ENCODE measurements at regions not wholly inside any gene's neighbourhood (a gene's known extent, or its start where the extent isn't known, plus 50 kb on each side); places are given as distances from the start of the nearest gene placed in this dataset.

DNA sequence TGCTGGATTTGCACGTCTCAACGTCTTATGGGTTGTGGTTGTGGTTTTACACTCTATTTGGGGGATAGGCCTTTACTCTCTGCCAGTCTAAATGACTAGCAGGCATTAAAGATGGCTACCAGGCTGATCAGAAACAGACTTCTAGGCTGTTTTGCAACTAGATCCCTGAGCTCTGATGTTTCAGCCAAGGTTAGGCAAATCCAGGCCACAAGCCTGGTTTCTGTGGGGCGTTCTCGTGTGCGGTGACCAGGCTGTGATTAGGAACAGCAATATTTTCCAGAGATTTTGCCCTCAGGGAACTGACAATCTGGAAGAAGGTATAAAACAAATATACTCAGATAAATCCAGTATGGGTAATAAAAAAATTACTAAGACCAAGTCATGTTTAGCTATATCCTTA is 502.4 kb downstream of the INSC start:
- TF ChIP-seq, protein P1, sequence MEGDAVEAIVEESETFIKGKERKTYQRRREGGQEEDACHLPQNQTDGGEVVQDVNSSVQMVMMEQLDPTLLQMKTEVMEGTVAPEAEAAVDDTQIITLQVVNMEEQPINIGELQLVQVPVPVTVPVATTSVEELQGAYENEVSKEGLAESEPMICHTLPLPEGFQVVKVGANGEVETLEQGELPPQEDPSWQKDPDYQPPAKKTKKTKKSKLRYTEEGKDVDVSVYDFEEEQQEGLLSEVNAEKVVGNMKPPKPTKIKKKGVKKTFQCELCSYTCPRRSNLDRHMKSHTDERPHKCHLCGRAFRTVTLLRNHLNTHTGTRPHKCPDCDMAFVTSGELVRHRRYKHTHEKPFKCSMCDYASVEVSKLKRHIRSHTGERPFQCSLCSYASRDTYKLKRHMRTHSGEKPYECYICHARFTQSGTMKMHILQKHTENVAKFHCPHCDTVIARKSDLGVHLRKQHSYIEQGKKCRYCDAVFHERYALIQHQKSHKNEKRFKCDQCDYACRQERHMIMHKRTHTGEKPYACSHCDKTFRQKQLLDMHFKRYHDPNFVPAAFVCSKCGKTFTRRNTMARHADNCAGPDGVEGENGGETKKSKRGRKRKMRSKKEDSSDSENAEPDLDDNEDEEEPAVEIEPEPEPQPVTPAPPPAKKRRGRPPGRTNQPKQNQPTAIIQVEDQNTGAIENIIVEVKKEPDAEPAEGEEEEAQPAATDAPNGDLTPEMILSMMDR (IDR thresholded peaks at IDR 0.05; ENCODE audit: extremely low read depth, insufficient read depth, missing control alignments): no peak
- DNase-seq (ENCODE audit: low spot score): no peak
- in situ Hi-C loops (cut with MboI; ENCODE audit: low pct_unique_long_range_greater_than_20kb, low sequenced_read_pairs, unreplicated experiment): no loop called here

DNA sequence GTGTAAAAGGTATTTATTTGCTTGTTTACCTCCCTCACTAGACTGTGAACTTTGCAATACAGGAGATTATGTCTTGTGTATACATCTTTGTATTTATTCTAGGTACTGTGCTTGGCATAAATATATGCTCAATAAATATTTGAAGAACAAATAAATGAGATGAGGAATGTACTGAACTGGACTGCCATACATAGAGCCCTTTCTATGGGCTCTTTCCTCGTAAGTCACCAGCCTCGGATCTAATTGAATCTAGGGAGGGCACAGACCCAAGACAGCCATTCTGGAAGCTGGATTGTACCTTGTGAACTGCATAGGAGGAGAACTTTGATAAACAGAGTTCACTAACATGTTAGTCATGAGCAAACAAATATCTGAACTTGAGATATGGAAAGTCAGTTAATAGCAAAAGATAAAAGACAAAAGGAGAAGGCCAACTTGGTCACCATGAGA is 503.9 kb downstream of the INSC start:
- TF ChIP-seq, protein P1 (IDR thresholded peaks at IDR 0.05; ENCODE audit: extremely low read depth, insufficient read depth, missing control alignments): no peak
- no peak for DNase-seq (ENCODE audit: low spot score)
- in situ Hi-C loops (cut with MboI; ENCODE audit: low pct_unique_long_range_greater_than_20kb, low sequenced_read_pairs, unreplicated experiment): no loop called here

DNA sequence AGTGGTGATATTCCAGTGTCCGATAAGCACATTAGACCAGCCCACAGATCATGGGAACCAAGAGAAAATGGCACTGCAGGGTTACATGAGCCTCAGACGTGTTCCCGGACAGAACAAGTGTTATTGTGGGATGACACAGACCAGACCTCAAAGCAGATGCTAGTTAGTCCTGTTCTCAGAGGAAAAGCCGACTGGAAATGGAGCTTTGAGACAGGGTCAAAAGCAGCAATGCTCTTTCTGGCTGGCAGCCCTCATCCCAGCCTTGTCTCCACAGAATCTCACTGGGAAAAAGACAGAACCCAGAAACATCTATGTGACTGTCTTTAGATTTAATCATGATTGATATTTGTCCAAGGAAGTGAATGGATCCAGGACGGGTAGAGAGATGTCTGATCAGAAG is 506.8 kb downstream of the INSC start:
- DNase-seq (ENCODE audit: low spot score): no peak
- TF ChIP-seq, protein P1 (IDR thresholded peaks at IDR 0.05; ENCODE audit: extremely low read depth, insufficient read depth, missing control alignments): no peak
- in situ Hi-C loops (cut with MboI; ENCODE audit: low pct_unique_long_range_greater_than_20kb, low sequenced_read_pairs, unreplicated experiment): no loop called here

DNA sequence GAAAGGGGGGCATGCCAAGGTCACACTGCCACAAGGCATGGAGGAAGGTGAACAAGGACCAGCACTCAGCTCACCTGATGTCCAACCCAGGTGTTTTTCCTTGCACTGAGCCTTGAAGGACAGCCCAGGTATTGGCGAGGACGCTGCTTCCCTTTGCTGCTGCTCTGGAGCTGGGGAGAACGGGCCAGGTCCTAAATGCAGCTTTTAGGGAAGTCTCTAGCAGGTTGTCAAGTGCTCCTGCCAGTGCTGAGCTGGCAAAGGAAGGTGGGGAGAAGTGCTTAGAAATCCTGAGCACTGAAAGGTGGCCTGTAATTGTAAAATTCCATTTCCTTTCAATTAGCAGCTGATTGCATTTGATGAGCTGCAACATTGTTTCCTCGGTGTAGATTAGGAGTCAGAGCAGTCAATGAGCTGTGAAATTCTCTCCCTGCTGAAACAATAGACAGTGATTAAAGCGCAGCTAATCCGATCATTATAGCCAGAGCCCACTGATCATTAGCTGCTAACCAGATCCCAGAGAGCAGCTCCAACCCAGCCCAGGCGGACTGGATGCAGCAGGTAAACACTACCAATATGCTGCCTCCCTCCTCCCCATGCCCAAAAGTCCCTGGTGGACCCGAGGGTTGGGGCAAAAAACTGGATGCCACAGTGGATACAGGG is 507.6 kb downstream of the INSC start:
- in situ Hi-C loops (cut with MboI; ENCODE audit: low pct_unique_long_range_greater_than_20kb, low sequenced_read_pairs, unreplicated experiment): no loop called here
- TF ChIP-seq, protein P1 (IDR thresholded peaks at IDR 0.05; ENCODE audit: extremely low read depth, insufficient read depth, missing control alignments): no peak
- DNase-seq (ENCODE audit: low spot score): no peak

DNA sequence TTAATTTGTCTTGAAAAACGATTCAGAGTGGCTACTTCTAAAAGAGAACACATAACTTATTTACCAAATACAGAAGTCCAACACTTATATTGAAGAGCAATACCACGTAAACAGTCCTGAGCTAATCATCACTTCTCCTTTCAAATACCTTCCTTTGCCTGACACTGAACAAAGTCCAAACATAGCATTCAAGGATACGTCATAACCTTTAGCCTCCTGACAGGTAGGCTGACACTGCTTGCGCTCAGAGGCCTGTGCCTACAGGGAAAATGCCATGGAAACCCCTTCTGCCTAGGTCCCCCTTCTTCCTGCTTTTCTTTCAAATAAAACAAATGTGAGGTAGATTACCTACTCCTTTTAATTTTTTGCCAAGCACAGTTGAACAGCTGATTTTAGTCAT is 510.0 kb downstream of the INSC start:
- no peak for DNase-seq (ENCODE audit: low spot score)
- in situ Hi-C loops (cut with MboI; ENCODE audit: low pct_unique_long_range_greater_than_20kb, low sequenced_read_pairs, unreplicated experiment): no loop called here
- TF ChIP-seq, protein P1 (IDR thresholded peaks at IDR 0.05; ENCODE audit: extremely low read depth, insufficient read depth, missing control alignments): no peak

DNA sequence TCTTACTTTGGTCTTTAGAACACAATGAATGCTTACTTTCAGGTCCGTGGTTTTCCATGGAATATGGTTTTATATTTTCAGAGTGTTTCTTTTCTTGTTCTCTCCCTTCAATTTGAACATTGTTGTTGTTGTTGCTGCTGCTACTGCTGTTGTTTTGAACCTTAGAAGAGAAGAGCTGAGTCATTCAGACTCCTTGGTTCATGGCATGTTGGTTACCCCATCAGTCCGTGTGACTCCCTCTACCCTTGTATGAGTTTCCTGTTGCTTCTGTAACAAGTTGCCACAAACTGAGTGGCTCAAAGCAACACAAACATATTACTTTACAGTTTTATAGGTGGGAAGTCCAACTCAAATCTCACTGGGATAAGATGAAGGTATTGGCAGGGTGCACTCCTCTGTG is 511.0 kb downstream of the INSC start:
- no peak for DNase-seq (ENCODE audit: low spot score)
- in situ Hi-C loops (cut with MboI; ENCODE audit: low pct_unique_long_range_greater_than_20kb, low sequenced_read_pairs, unreplicated experiment): no loop called here
- TF ChIP-seq, protein P1 (IDR thresholded peaks at IDR 0.05; ENCODE audit: extremely low read depth, insufficient read depth, missing control alignments): no peak
